SK-N-SH (cell line): ENCODE measurements at regions not wholly inside any gene's neighbourhood (a gene's known extent, or its start where the extent isn't known, plus 50 kb on each side); places are given as distances from the start of the nearest gene placed in this dataset.

Experiments used
- CTCF ChIA-PET: fragments of 300-600, 350-600 bp; formaldehyde crosslinking; extraction: SDS; loops from one replicate; lab custom pipeline; 2021; lab: Yijun Ruan, JAX
- POLR2A ChIA-PET: fragments of 350-600 bp; sonication (Branson Sonifier 250); formaldehyde crosslinking; extraction: SDS; loops from one replicate; lab custom pipeline; 2020; ENCODE audit warnings: antibody characterized with exemption, inconsistent platforms; lab: Yijun Ruan, JAX
- DNase-seq: peaks from one replicate; pipeline ENCODE4 v3.0.0; 2012
- H2AFZ ChIP-seq: fragments of 200-600 bp; sonication (generic); 2 replicates; pipeline ENCODE4 v1.8.1; 2016; ENCODE audit warnings: antibody characterized with exemption, mild to moderate bottlenecking, low read depth
- H3F3A ChIP-seq: fragments of 200-600 bp; sonication (generic); replicated peaks from 2 replicates; pipeline ENCODE3; 2016; ENCODE audit warnings: antibody characterized with exemption, mild to moderate bottlenecking; ENCODE audit not compliant: insufficient read depth
- H3K27ac ChIP-seq, 2 experiments: fragments of 200-500 bp in 1 of 2; fragments of 200-600 bp in 1 of 2; sonication (Bioruptor generic) in 1 of 2; sonication (generic), shearing (Covaris generic) in 1 of 2; 2 replicates each; pipeline versions ENCODE4 v1.5.1 to v1.6.1; 2014 to 2016; ENCODE audit warnings: low read depth in 2 of 2, inconsistent platforms in 1 of 2, low read length in 1 of 2, mild to moderate bottlenecking in 1 of 2, mixed read lengths in 1 of 2
- H3K27me3 ChIP-seq: fragments of 200-600 bp; sonication (generic), shearing (Covaris generic); 2 replicates; pipeline ENCODE4 v1.6.1; 2016; ENCODE audit warnings: mixed run types; ENCODE audit not compliant: insufficient read depth
- H3K36me3 ChIP-seq, 2 experiments: fragments of 200-500 bp in 1 of 2; fragments of 200-600 bp in 1 of 2; sonication (Bioruptor generic) in 1 of 2; sonication (generic) in 1 of 2; replicated peaks in 1 of 2; 2 replicates each; pipeline versions ENCODE3 to v1.5.1; 2014 to 2016; ENCODE audit warnings: low read length in 1 of 2, mild to moderate bottlenecking in 1 of 2; ENCODE audit not compliant: insufficient read depth in 2 of 2, control insufficient read depth in 1 of 2
- H3K4me1 ChIP-seq, 2 experiments: fragments of 200-500 bp in 1 of 2; fragments of 200-600 bp in 1 of 2; sonication (Bioruptor generic) in 1 of 2; sonication (generic), shearing (Covaris generic) in 1 of 2; 2 replicates each; pipeline versions ENCODE4 v1.5.1 to v1.6.1; 2014 to 2016; ENCODE audit warnings: low read depth in 1 of 2, low read length in 1 of 2, mixed run types in 1 of 2; ENCODE audit not compliant: insufficient read depth in 2 of 2, control insufficient read depth in 1 of 2
- H3K4me2 ChIP-seq: fragments of 200-600 bp; sonication (generic), shearing (Covaris generic); 2 replicates; pipeline ENCODE4 v1.6.1; 2017; ENCODE audit warnings: mixed run types
- H3K4me3 ChIP-seq, 2 experiments: fragments of 200-500 bp in 1 of 2; fragments of 200-600 bp in 1 of 2; sonication (Bioruptor generic) in 1 of 2; sonication (generic), shearing (Covaris generic) in 1 of 2; 2 replicates each; pipeline versions ENCODE4 v1.5.1 to v1.8.1; 2014 to 2016; ENCODE audit warnings: low read depth in 2 of 2, inconsistent platforms in 1 of 2, low read length in 1 of 2, mild to moderate bottlenecking in 1 of 2, mixed read lengths in 1 of 2, moderate library complexity in 1 of 2
- H3K79me2 ChIP-seq: fragments of 200-600 bp; sonication (generic); 2 replicates; pipeline ENCODE4 v1.8.1; 2017; ENCODE audit warnings: mild to moderate bottlenecking; ENCODE audit not compliant: insufficient read depth
- H3K9ac ChIP-seq: fragments of 200-600 bp; sonication (generic); 2 replicates; pipeline ENCODE4 v1.6.1; 2017; ENCODE audit warnings: mixed run types
- H3K9me2 ChIP-seq: fragments of 200-600 bp; sonication (generic); 2 replicates; pipeline ENCODE4 v1.6.1; 2017; ENCODE audit warnings: mixed run types
- H3K9me3 ChIP-seq: fragments of 200-600 bp; sonication (generic); 2 replicates; pipeline ENCODE4 v1.6.1; 2017; ENCODE audit warnings: mixed run types, mild to moderate bottlenecking, moderate library complexity
- H4K20me1 ChIP-seq: fragments of 200-600 bp; sonication (generic); 2 replicates; pipeline ENCODE4 v1.6.1; 2017; ENCODE audit warnings: mild to moderate bottlenecking, mixed run types; ENCODE audit not compliant: insufficient read depth
- CHD2 ChIP-seq: fragments of 150-350 bp; IDR thresholded peaks from 2 replicates; pipeline ENCODE4 v1.6.1; 2018; ENCODE audit warnings: low read length; ENCODE audit not compliant: partially characterized antibody
- EP300 ChIP-seq, 2 experiments: IDR thresholded peaks; 2 replicates each; pipeline versions ENCODE4 v1.4.0 to v1.6.1; 2012; ENCODE audit warnings: borderline replicate concordance in 1 of 2, low read depth in 1 of 2, low read length in 1 of 2
- EZH2phosphoT487 ChIP-seq: fragments of 200-600 bp; sonication (generic); IDR thresholded peaks from 2 replicates; pipeline ENCODE4 v1.6.1; 2017; ENCODE audit warnings: low read depth, mixed run types, mild to moderate bottlenecking, antibody characterized with exemption, moderate library complexity, borderline replicate concordance
- FOXJ3 ChIP-seq: sonication (generic); formaldehyde crosslinking; IDR thresholded peaks from 2 replicates; pipeline ENCODE4 v1.5.1; 2020; ENCODE audit warnings: mild to moderate bottlenecking, missing genetic modification reagents
- MEF2A ChIP-seq: IDR thresholded peaks from 2 replicates; pipeline ENCODE4 v1.4.0; 2012; ENCODE audit warnings: low read depth, borderline replicate concordance
- MXI1 ChIP-seq: IDR thresholded peaks from 2 replicates; pipeline ENCODE4 v1.6.1; 2012; ENCODE audit warnings: mild to moderate bottlenecking, low read depth, low read length, improper control_type of control experiment
- NFIC ChIP-seq: IDR thresholded peaks from 2 replicates; pipeline ENCODE4 v1.4.0; 2012; ENCODE audit warnings: borderline replicate concordance
- POLR2AphosphoS5 ChIP-seq: IDR thresholded peaks from 2 replicates; pipeline ENCODE4 v1.6.1; 2012; ENCODE audit warnings: low read depth, low read length
- RAD21 ChIP-seq: IDR thresholded peaks from 2 replicates; pipeline ENCODE4 v1.6.1; 2012; ENCODE audit warnings: mild to moderate bottlenecking, low read length
- RCOR1 ChIP-seq: fragments of 150-350 bp; IDR thresholded peaks from 2 replicates; pipeline ENCODE4 v1.6.1; 2017; ENCODE audit warnings: antibody characterized with exemption, low read length
- RFX5 ChIP-seq: IDR thresholded peaks from 2 replicates; pipeline ENCODE4 v1.6.1; 2012; ENCODE audit warnings: mild to moderate bottlenecking, improper control_type of control experiment, low read length
- RXRA ChIP-seq: IDR thresholded peaks from 2 replicates; pipeline ENCODE4 v1.4.0; 2012; ENCODE audit warnings: low read depth, mild to moderate bottlenecking, borderline replicate concordance
- SIN3A ChIP-seq: IDR thresholded peaks from 2 replicates; pipeline ENCODE4 v1.6.1; 2012; ENCODE audit warnings: low read depth, mild to moderate bottlenecking, low read length, moderate library complexity, borderline replicate concordance
- TEAD4 ChIP-seq: IDR thresholded peaks from 2 replicates; pipeline ENCODE4 v1.4.0; 2012; ENCODE audit warnings: mild to moderate bottlenecking, borderline replicate concordance; ENCODE audit not compliant: insufficient read depth
- YY1 ChIP-seq: IDR thresholded peaks from 2 replicates; pipeline ENCODE4 v1.4.0; 2012; ENCODE audit warnings: low read depth, mild to moderate bottlenecking
- WGBS: methylation state at CpG from one replicate; pipeline ENCODE4 v1.1.6; 2017; ENCODE audit warnings: low lambda C conversion rate; 5-methylcytosine and 5-hydroxymethylcytosine counted together
- TF ChIP-seq, protein P1 (sequence below): fragments of 150-350 bp; IDR thresholded peaks from 2 replicates; pipeline ENCODE4 v1.6.1; 2017; ENCODE audit warnings: antibody characterized with exemption, low read length, low read depth, borderline replicate concordance
- TF ChIP-seq, protein P2 (sequence below): IDR thresholded peaks from 2 replicates; pipeline ENCODE4 v1.4.0; 2012; ENCODE audit warnings: low read depth
- TF ChIP-seq, protein P3 (sequence below): fragments of 200-600 bp; sonication (generic); IDR thresholded peaks from 2 replicates; pipeline ENCODE4 v1.6.1; 2017; ENCODE audit warnings: antibody characterized with exemption, mild to moderate bottlenecking, moderate library complexity
- TF ChIP-seq, protein P4 (sequence below): IDR thresholded peaks from 2 replicates; pipeline ENCODE4 v1.4.0; 2012; ENCODE audit warnings: low read depth, borderline replicate concordance
- TF ChIP-seq, protein P5 (sequence below): IDR thresholded peaks from 2 replicates; pipeline ENCODE4 v1.6.1; 2012; ENCODE audit warnings: mild to moderate bottlenecking, low read depth, low read length, moderate library complexity

DNA sequence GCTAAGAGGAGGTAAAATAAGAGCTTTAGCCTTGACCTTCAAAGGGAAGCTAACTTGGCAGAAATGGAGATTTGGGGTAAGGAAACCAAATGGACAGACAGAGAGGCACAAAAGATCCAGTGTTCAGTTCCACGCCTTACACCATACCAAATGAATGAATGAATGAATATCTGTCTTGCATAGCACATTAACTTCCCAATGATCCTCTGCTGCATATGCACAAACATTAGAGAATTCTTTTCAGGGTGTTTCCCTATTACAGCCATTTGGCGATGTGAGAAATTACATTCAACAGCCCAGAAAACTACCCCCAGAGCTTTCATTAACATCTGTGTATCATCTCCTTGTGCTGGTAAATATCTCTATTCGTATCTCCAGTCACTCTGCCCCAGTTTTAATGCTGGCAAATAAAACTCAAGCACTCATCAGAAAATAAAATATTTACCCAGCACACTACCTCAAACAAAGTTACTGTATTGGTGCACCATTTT lies 1056.2 kb downstream of the SORCS3 start:
- no peak overlapping the region for H2AFZ ChIP-seq
- H3K4me2 ChIP-seq = no peak overlapping the region
- H3K9ac ChIP-seq = no peak overlapping the region
- H3K27me3 ChIP-seq = no peaks in the 10 kb centered on the region
- no peaks in the 10 kb centered on the region; a peak in 2 of 4 replicates for H3K4me1 ChIP-seq
- WGBS = 27% methylated on average over 3 of the region's 3 CpGs
- no peak overlapping the region for H3K4me3 ChIP-seq
- no peaks in the 10 kb centered on the region for H3K79me2 ChIP-seq
- H4K20me1 ChIP-seq = no peaks in the 10 kb centered on the region
- TF ChIP-seq MEF2A (no peak), SIN3A (no peak), FOXJ3 (CRISPR knock-in tag) (no peak), RAD21 (no peak), NFIC (no peak), EZH2phosphoT487 (no peak), TEAD4 (no peak), RXRA (no peak), RFX5 (no peak), MXI1 (no peak), CHD2 (no peak), YY1 (no peak), EP300 (IDR thresholded peaks at IDR 0.05; ENCODE audit: borderline replicate concordance in 1 of 2, low read depth in 1 of 2, low read length in 1 of 2) (no peak), RCOR1 (no peak), POLR2AphosphoS5 (no peak)
- TF ChIP-seq, protein P1, sequence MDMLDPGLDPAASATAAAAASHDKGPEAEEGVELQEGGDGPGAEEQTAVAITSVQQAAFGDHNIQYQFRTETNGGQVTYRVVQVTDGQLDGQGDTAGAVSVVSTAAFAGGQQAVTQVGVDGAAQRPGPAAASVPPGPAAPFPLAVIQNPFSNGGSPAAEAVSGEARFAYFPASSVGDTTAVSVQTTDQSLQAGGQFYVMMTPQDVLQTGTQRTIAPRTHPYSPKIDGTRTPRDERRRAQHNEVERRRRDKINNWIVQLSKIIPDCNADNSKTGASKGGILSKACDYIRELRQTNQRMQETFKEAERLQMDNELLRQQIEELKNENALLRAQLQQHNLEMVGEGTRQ = no peak
- TF ChIP-seq, protein P2, sequence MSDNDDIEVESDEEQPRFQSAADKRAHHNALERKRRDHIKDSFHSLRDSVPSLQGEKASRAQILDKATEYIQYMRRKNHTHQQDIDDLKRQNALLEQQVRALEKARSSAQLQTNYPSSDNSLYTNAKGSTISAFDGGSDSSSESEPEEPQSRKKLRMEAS = no peak
- TF ChIP-seq, protein P3, sequence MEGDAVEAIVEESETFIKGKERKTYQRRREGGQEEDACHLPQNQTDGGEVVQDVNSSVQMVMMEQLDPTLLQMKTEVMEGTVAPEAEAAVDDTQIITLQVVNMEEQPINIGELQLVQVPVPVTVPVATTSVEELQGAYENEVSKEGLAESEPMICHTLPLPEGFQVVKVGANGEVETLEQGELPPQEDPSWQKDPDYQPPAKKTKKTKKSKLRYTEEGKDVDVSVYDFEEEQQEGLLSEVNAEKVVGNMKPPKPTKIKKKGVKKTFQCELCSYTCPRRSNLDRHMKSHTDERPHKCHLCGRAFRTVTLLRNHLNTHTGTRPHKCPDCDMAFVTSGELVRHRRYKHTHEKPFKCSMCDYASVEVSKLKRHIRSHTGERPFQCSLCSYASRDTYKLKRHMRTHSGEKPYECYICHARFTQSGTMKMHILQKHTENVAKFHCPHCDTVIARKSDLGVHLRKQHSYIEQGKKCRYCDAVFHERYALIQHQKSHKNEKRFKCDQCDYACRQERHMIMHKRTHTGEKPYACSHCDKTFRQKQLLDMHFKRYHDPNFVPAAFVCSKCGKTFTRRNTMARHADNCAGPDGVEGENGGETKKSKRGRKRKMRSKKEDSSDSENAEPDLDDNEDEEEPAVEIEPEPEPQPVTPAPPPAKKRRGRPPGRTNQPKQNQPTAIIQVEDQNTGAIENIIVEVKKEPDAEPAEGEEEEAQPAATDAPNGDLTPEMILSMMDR = no peak
- TF ChIP-seq, protein P4, sequence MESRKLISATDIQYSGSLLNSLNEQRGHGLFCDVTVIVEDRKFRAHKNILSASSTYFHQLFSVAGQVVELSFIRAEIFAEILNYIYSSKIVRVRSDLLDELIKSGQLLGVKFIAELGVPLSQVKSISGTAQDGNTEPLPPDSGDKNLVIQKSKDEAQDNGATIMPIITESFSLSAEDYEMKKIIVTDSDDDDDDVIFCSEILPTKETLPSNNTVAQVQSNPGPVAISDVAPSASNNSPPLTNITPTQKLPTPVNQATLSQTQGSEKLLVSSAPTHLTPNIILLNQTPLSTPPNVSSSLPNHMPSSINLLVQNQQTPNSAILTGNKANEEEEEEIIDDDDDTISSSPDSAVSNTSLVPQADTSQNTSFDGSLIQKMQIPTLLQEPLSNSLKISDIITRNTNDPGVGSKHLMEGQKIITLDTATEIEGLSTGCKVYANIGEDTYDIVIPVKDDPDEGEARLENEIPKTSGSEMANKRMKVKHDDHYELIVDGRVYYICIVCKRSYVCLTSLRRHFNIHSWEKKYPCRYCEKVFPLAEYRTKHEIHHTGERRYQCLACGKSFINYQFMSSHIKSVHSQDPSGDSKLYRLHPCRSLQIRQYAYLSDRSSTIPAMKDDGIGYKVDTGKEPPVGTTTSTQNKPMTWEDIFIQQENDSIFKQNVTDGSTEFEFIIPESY = no peak
- TF ChIP-seq, protein P5, sequence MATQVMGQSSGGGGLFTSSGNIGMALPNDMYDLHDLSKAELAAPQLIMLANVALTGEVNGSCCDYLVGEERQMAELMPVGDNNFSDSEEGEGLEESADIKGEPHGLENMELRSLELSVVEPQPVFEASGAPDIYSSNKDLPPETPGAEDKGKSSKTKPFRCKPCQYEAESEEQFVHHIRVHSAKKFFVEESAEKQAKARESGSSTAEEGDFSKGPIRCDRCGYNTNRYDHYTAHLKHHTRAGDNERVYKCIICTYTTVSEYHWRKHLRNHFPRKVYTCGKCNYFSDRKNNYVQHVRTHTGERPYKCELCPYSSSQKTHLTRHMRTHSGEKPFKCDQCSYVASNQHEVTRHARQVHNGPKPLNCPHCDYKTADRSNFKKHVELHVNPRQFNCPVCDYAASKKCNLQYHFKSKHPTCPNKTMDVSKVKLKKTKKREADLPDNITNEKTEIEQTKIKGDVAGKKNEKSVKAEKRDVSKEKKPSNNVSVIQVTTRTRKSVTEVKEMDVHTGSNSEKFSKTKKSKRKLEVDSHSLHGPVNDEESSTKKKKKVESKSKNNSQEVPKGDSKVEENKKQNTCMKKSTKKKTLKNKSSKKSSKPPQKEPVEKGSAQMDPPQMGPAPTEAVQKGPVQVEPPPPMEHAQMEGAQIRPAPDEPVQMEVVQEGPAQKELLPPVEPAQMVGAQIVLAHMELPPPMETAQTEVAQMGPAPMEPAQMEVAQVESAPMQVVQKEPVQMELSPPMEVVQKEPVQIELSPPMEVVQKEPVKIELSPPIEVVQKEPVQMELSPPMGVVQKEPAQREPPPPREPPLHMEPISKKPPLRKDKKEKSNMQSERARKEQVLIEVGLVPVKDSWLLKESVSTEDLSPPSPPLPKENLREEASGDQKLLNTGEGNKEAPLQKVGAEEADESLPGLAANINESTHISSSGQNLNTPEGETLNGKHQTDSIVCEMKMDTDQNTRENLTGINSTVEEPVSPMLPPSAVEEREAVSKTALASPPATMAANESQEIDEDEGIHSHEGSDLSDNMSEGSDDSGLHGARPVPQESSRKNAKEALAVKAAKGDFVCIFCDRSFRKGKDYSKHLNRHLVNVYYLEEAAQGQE = no peak
- no peak overlapping the region for H3K27ac ChIP-seq
- POLR2A ChIA-PET = no interaction called here
- no peaks in the 10 kb centered on the region for H3K36me3 ChIP-seq
- CTCF ChIA-PET = interaction anchor here (1.0 kb wide), 1 partner anchor 1055 kb away, joined by 3 read pairs; no protein-coding TSS in a partner anchor
- no peaks in the 10 kb centered on the region for H3F3A ChIP-seq
- DNase-seq = no peak
- no peaks in the 10 kb centered on the region; the same call in 1 of the 2 replicates for H3K9me3 ChIP-seq
- no peaks in the 10 kb centered on the region for H3K9me2 ChIP-seq
